DMS153 treated with DMSO at 0.1 percent for 48 hours (cell line): ENCODE measurements at regions not wholly inside any gene's neighbourhood (a gene's known extent, or its start where the extent isn't known, plus 50 kb on each side); places are given as distances from the start of the nearest gene placed in this dataset.

Experiments
- DNase-seq: peaks from one replicate; lab custom pipeline; 2025; ENCODE audit not compliant: unreplicated experiment; lab: John Stamatoyannopoulos, UW

DNA sequence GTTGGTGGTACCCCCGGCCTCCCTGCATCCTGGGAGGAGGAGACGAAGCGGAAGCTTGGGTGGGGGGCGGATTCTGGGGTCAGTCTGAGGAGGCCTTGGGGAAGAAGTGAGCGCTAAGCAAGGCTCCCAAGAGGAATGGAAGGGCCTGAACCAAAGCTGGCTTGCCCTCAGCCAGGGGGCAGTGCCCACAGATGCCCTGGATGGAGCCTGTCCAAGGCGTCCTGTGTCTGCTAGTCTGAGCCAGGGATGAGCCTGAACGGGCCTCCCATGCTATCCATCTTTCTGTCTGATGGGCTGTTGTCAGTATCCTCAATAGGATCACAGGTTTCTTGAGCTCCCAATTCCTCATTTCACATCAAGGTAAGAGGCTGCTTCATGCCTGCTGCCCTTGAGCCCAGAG is 122.3 kb upstream of the LHX1 start:
- DNase-seq = no peak

DNA sequence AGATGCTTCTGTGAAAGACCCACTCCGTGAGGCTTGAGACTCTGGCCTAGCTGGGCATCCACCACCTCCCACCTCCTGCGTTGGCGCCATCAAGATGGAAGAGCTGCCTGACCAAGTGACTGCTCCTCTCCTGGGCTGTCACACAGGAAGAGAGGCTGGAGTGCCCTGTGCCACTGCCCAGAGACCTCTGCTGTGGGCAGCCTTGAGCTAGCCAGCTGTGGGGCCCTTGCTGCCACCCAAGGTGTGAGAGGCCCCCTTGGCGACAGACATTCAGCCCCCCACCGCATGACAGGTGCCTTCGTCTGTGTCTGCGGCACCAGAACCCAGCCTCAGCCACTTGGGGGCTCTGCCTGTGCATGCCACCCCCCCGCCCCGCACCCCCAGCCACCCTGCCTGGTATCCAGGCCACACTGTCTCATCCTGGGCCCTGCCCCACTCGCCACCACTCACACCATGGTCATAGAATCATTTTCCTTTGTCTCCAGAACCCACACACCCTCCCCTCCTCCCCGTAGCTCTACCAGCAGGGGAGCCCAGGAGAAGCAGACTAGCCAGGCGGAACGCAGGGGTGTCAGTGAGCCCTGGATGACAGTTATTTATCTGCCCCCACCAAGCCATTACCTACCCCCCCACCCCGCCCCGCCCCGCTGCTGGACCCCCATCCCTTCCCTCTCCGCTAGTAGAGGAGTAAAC is 120.9 kb upstream of the LHX1 start:
- DNase-seq = no peak

DNA sequence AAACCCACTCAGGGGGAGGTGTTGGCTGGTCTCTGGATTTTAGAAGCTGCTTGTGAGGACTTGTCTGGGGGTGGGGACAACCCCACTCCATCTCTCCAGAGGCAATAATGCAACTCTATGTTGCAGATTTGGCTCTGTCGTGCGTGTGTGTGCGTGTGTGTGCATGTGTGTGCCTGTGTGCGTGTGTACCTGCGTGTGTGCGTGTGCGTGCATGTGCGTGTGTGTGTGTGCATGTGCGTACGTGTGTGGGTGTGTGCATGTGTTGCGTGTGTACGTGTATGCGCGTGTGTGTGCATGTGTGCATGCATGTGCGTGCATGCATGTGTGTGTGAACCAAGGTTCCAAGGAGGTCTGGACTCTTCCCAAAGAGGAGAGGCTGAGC is 120.4 kb upstream of the LHX1 start:
- no peak for DNase-seq

DNA sequence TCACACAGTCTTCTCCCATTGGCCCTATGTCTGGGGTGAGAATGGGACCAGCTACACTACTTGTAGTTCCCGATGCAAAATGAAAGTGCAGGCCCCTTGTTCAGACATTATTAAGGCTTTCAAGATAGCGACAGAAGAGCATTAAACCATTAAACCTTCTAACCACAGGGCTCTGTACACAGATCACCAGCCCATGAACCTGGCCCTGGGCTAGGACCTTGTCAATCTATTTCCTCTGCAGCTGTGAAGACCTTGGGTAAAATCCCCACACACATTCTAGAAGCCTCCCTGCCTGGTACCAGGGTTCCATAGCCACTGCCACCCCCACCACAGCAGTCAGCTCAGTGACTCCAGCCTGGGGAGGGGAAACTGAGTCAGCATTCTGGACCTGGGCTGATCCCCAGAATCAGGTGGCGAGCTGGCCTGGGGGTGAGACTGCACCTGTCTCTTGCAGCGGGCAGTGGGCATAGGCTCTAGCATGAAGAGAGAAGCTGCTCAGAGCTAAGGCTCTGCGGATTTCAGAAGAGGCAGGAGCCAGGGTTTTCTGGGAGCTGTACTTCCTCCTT is 119.7 kb upstream of the LHX1 start:
- DNase-seq = no peak

DNA sequence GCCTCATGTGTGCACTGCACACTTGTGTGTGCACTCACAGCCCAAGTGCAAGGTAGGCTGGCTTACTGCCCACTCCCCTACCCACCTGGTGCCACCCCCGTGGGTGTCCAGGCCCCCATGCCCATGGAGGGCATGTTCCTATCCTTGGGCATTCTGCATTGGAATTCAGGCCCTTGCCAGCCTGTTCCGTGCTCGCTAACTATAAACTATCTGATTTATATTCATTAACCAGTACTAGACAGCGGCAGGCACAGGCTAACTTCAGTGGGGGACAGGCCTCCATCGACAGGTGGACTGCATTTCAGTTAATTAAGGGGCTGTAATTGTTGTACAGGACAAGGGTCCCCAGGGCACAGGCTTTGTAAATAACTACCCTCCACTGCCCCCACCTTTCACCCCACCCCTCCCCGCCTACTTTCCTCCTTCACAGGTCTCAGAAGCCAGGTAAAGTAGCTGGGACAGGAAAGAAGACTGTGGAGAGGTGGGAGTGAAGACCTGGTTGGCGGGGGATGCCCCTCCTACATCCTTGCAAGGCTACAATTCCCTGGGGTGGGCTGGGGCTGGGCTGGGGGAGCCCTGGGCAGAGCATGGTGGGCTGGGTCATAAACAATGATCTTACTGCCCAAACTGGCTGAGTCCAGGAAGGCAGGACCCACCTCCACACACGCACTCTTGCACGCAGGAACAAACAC is 119.0 kb upstream of the LHX1 start:
- no peak for DNase-seq

DNA sequence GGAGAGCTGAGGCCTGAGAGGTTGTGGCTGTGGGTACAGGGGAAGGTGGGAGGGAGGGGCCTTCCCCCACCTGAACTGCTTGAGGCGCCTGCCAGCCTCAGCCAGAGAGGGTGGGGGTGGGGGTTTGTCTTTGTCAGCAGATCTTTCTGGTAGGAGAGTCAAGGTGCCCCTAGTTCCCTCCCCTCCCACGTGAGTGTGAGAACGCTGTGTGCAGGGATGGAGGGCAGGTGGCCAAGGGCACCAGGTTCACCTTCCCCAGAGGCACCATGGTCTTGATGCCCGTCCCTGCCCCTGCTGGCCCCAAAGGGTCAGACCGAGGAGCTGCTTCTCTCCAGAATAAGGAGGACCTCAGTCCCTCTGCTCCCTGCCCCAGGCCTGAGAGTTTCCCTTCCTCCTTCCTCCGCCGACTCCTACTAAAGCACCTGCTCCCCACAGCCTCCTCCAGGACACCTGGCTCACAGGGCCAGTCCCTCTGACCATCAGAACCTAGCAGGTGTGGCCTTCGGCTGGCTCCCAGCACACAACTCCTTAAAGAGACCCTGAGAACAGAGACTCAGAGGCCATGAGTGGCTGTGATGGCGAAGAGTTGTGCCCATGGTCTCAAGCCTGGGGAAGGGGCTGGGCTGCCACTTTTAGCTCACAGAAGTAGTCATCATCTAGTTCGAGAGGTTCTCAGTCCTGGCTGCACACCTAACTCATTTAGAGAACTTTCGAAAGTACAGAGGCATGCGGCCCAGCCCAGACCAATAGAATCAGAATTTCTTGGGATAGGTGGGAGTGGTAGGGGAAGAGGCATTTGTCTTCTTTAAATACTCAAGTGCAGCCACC is 113.2 kb upstream of the LHX1 start:
- DNase-seq = no peak

DNA sequence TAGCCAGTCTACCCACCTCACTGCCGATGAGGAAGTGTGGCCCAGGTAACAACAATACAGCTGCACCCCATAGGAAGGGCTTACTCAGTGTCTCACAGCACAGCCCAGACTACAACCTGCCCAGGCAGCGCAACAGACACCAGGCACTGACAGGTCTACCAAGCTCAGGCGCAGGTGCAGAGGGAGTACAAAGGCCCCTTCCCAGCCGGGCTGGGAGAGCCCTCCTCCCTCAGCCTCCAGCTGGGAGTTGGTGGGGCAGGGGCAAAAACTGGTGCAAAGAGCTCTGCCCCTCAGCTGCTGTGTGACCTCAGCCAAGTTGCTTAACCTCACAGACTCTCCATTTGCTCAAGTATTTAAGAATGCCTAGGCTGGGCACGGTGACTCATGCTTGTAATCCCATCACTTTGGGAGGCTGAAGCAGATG is 112.6 kb upstream of the LHX1 start:
- DNase-seq = no peak

DNA sequence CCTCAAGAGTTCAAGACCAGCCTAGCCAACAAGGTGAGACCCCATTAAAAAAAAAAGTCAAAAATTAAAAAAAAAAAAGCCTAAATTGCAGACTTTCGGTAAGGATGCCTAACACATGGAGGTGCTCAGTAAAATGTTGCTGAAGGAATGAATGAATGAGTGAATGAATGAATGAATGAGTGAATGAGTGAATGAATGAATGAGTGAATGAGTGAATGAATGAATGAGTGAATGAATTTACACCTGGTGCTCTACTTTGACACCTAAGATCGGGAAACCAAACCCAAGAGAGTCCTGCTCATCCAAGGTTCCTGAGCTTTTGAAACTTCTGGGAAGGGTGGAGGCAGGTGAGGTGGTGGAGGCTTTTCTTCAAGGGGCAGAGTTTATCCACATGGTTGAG is 112.2 kb upstream of the LHX1 start:
- no peak for DNase-seq

DNA sequence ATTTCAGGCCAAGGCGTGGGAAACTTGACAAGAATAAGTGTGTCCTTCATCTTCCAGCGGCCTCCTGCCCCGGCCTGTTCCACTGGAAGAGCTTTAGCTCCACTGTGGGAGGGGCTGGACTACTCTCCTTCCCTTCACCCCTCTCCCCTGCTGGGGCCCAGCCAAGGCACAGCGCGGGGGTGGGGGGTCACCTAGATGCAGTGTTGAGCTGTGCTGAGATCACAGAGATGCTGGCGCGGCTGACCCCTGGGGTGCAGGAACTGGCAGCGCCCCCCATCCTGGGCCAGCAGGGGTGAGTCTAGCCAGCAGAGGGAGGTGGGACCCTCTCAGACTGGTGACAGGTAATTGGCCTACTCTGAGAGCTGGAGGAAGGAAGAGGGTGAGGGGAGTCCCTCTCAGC is 111.8 kb upstream of the LHX1 start:
- DNase-seq = no peak

DNA sequence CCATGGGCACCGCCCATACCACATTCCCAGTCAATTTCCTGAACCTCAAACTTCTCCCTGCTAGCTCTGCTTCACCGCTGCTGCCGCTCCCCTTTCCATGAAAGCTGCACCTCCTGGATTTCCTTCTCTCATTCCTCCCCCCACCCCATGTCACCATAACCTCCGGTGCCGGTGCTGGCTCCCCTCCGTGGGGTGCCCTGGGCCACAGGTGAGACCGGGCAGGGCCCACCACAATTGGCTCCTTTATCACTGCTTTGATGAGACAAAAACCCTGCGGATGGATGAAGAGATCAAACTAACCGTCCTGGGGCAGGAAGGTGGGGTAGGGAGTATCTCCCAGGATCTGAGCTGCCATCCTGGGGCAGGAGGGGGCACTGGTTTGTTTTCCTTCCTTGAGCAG is 111.3 kb upstream of the LHX1 start:
- no peak for DNase-seq

DNA sequence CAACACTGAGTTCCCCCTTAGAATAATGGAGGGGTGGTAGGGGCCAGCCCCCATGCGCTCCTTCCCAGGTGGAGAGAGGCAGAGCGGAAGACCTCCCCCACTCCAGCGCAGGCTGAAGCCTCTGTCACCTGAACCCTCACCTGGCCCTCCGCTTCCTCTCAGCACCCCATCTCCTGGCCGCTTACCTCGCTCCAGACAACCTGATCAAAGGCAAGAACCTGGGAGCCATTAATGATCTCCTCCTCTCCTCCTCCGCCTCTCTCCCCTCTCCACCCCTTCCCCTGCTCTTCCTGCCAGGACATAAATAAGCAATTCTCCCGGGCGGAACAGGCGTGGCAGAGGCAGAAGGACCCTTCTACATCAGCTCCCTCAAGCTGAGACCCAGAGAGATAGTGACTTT is 110.2 kb upstream of the LHX1 start:
- DNase-seq = no peak

DNA sequence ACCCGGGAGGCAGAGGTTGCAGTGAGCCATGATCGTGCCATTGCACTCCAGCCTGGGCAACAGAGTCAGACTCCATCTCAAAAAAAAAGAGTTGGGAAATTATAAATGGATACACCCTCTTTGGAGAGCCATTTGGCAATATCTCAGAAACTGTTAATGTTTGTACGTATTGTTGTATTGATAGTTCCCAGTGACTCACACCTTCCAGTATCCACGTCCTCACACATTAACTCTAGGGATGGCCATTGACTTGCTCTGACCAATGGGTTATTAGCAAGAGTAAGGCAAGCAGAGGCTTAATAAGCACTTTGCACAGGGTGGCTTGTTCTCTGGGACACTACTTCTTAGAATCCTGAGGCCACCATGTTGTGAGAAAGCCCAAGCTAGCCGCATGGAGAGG is 107.6 kb upstream of the LHX1 start:
- DNase-seq = no peak

DNA sequence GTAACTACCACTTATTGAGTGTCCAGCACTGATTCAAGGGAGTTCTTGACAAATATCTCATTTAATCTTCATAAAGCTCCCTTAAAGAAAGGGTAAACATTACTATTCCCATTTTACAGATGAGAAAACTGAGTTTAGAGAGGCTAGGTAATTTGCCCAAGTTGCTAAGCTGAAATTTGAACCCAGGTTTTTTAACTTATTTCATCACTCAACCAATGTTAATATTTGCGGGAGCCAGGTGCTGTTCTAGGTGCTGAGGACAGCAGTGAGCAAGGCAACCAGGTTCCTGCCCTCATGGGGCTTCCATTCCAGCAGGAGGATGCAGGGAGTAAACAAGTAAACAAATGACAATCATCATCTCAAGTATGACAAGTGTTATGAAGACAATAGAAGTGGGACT is 104.0 kb upstream of the LHX1 start:
- no peak for DNase-seq

DNA sequence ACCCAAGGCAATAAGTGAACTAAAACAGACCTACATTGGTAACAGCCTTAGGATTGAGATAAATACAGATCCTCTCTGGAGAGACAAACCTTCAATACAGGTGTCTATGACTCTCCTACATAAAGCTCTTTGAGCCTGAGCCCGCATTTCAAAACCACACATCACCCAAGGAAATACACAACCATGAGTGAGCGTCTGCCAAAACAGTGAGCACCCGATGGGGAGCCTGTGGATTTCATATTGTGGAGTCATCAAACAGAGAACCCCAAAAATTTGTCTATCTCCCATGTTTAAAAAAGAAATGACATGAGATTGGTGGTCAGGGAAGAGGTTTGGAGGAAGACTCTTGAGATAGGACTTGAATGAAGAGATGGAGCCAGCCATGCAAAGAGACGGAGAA is 102.2 kb upstream of the LHX1 start:
- DNase-seq = no peak

DNA sequence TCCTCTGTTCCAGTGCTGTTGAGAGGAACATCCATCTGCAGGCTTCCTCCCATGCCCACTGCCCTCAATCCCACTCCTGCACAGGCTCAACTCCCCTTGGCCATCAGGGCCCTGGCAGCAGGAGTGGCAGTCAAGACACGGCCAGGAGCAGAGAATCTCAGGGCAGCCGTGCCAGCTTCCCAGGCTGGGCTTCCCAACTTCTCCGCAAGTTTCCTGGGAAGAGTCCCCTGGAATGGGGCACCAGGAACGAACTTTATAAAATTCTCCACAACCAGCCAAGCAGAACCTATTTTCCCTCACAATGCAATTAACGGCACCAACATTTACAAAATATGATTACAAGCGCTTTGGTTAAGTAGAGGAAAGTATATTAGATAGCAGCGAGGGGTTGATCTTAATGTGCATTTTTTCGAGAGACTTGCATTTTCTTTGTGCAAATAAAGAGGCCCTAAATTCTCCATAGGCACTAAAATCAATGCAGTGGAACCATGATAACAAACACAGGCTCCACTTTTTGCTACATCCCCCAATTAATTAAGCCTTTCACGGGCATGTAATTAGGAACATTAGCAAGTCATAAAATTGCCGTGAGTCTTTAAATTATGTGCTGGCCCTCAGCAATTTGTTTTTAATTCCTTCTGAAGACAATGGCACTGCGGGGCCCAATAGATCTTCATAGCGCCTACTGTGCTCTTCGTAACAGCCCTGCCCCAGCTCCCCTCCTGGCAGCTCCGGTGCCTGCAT is 99.9 kb upstream of the LHX1 start:
- DNase-seq = no peak

DNA sequence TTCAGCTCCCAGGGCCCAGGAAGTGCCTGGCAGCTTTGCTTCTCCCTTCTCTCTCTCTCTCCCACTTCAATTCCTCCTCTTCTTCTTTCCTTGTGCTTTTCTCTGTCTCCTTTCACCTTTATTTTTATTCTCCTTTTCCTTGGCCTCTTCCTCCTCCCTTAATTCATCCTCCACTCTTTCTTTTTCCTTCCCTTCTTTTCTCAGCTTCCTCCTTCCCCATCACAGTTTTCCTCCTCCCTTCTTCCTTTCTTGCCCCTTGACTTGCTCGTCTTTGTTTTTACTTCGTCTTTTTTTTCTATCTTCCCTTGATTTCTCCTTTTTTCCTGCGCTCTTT is 99.4 kb upstream of the LHX1 start:
- no peak for DNase-seq

DNA sequence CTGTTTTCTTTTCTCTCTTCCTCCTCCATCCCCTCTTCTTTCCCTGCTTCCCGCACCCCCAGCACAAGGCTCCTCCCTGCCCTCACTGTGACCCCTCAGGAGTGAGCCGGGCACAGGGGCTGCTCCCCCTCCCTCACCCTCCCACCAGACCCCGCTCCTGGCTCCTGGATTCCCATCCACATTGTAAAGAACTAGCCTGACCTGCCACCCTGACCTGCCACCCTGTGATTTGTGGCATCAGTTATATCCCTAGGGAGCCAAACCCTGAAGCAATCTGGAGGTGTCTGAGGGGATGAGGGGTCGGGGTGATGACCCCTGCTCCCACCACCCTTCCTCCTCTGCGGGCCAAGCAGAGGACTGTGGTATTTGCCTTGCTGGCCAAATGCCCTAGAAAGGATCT is 98.0 kb upstream of the LHX1 start:
- DNase-seq = no peak

DNA sequence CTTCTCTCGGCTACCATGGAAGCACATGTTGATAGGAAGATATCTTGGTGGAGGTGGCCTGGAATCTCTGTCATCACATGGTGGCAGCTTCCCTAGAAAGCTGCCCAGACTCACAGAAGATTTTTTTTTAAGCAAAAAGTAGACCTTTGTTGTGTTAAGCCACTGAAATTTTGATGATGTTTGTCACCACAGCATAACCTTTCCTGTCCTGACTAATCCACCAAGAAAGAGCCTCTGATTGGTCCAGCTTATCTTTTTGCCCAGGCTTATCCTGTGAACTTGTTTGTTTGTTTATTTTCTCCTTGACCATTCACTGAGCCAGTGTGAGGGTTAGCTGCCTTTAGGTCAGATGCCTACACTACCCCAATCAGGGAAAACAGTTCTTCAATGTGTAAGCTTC is 96.5 kb upstream of the LHX1 start:
- no peak for DNase-seq

DNA sequence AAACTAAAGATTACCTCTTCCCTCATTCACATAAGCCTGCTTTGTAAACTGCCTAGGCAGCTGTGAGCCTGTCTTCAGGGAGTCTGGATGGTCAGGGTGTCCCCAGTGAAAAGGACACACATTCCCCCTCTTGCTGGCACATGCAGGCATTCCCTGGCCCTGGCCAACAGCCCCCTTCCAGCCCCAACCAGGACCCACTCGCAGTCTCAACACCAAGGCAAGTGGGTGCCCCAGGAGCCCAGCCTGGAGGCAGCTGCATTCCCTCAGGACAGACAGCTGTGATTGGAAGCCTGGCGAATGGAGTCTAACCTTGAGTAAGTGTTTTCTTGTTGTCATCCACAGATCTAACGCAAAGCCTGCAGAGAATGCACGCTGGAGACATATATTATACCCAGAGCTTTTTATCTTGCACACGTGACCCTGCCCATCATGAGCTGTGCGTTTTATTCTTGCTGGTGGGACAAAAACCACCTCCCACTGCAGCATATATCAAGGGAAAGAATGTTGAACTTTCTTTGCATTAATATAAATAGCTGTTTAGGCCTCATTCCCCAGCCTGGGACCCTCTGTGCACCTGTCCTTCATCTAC is 95.0 kb upstream of the LHX1 start:
- no peak for DNase-seq

DNA sequence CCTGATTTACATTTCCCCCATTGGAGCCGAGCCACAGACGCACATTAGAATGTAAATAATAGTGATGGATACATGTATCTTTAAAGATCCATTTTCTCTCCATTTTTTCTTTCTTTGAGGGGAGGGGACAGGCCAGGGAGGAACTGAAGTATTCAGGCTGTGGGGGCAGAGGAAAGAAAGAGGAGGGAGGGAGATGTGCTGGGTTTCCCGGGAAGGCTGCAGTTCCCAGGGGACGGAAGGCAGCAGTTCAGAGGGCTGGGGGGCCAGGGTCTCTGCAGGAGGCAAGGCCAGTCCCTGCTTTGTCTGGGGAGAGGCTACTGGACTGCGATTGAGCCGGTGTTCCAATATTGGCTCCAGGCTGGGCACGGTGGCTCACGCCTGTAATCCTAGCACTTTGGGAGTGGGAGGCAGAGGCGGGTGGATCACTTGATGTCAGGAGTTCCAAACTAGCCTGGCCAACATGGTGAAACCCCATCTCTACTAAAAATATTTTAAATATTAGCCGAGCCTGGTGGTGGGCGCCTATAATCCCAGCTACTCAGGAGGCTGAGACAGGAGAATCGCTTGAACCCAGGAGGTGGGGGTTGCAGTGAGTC is 94.2 kb upstream of the LHX1 start:
- no peak for DNase-seq

DNA sequence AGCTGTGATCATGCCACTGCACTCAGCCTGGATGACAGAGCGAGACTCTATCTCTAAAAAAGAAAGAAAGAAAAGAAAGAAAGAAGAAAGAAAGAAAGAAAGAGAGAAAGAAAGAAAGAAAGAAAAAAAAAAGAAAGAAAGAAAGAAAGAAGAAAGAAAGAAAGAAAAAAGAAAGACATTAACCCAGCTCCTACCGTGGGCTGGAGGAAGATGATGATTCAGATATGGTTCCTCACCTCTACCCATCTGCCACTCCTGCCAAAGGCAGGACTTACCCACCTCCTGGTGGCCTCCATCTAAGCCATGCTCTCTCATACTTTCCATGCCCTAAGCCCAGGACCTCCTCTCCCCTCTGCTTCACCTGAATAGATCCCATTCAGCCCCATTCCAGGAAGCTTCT is 93.3 kb upstream of the LHX1 start:
- no peak for DNase-seq
